SJSA1 (cell line): ENCODE measurements at regions not wholly inside any gene's neighbourhood (a gene's known extent, or its start where the extent isn't known, plus 50 kb on each side); places are given as distances from the start of the nearest gene placed in this dataset.
A peak's percentile ranks its signal among the peaks of the same experiment; 100 is the strongest.

Experiments
- DNase-seq, 2 experiments: peaks; one replicate each; pipeline ENCODE4 v3.0.0-alpha.2; 2015 to 2020; ENCODE audit warnings: low spot score in 2 of 2, low read depth in 1 of 2
- H3K27ac ChIP-seq: fragments of 250-450 bp; sonication (Bioruptor Pico); 2 replicates; pipeline ENCODE4 v1.5.1; 2020; ENCODE audit warnings: mild to moderate bottlenecking, moderate library complexity
- H3K27me3 ChIP-seq: fragments of 250-450 bp; sonication (Bioruptor Pico); replicated peaks from 2 replicates; pipeline ENCODE4 v1.5.1; 2020; ENCODE audit warnings: mild to moderate bottlenecking, moderate library complexity
- H3K36me3 ChIP-seq: fragments of 250-450 bp; sonication (Bioruptor Pico); 2 replicates; pipeline ENCODE4 v1.5.1; 2020; ENCODE audit warnings: mild to moderate bottlenecking
- H3K4me1 ChIP-seq: fragments of 250-450 bp; sonication (Bioruptor Pico); replicated peaks from 2 replicates; pipeline ENCODE4 v1.6.1; 2021; ENCODE audit warnings: mild to moderate bottlenecking
- H3K4me3 ChIP-seq: fragments of 250-450 bp; sonication (Bioruptor Pico); 2 replicates; pipeline ENCODE4 v1.5.1; 2020; ENCODE audit warnings: mild to moderate bottlenecking
- H3K9me3 ChIP-seq: fragments of 250-450 bp; sonication (Bioruptor Pico); replicated peaks from 2 replicates; pipeline ENCODE4 v1.5.1; 2020; ENCODE audit warnings: mild to moderate bottlenecking

GRCh38 chr6:134607411-134607810 lies 289.5 kb upstream of the SGK1 start:
- H3K4me3 ChIP-seq: no peak overlapping the region
- H3K9me3 ChIP-seq: no peaks in the 10 kb centered on the region
- no peak for DNase-seq
- no peaks in the 10 kb centered on the region for H3K4me1 ChIP-seq
- no peaks in the 10 kb centered on the region for H3K27me3 ChIP-seq
- no peak overlapping the region for H3K27ac ChIP-seq
- no peaks in the 10 kb centered on the region for H3K36me3 ChIP-seq

DNA sequence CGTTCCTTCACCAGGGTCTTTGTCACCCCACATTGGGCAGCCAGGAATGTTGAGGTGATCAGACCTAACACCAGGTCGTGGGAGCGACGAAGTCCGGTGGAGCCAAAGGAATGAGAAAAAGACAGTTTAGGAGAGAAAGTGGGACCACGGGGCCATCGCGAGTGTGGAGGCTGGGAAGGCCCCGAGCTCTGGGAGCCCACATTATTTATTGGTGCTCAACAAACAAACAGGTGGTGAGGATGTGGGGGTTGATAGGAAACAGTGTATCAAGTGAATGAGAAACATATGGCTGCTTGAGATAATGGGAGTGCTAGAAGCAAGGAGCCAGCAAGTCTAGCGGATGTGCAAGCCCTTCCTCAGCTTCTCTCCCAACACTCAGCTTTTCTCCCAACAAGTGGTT lies 287.1 kb upstream of the SGK1 start:
- Histone ChIP-seq H3K36me3 (no peaks in the 10 kb centered on the region), H3K27ac (no peak overlapping the region), H3K4me1 (no peaks in the 10 kb centered on the region), H3K4me3 (no peak overlapping the region), H3K9me3 (no peaks in the 10 kb centered on the region; the same call in 1 of the 2 replicates), H3K27me3 (no peaks in the 10 kb centered on the region)
- DNase-seq: no peak

GRCh38 chr6:134604014-134604676 lies 286.2 kb upstream of the SGK1 start:
- Histone ChIP-seq H3K27ac (no peak overlapping the region), H3K27me3 (no peaks in the 10 kb centered on the region), H3K36me3 (no peaks in the 10 kb centered on the region), H3K4me1 (no peaks in the 10 kb centered on the region), H3K4me3 (no peak overlapping the region), H3K9me3 (no peaks in the 10 kb centered on the region; the same call in 1 of the 2 replicates)
- DNase-seq: no peak

DNA sequence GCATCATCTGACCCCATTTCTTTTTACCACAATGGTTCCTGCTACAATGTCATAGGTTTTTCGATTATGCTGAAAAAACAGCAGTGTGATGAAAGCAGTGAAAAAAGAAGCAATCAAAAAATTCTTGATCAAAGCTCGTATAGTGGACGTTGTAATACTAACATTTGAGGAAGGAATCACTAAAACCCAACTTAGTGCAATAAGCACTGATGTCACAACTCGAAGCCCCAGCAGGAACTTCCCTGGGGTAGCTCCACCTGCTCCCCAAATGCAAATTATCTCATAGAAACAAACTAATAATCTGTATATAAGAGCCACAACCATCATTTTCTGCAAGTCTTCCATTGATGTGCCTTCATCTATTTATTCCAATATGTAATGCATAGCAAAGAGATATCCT lies 285.6 kb upstream of the SGK1 start:
- no peaks in the 10 kb centered on the region for H3K27me3 ChIP-seq
- no peaks in the 10 kb centered on the region; the same call in 1 of the 2 replicates for H3K9me3 ChIP-seq
- H3K36me3 ChIP-seq: no peaks in the 10 kb centered on the region
- no peak overlapping the region for H3K27ac ChIP-seq
- H3K4me1 ChIP-seq: no peaks in the 10 kb centered on the region
- H3K4me3 ChIP-seq: no peak overlapping the region
- DNase-seq: no peak

- H3K4me1 ChIP-seq: no peaks in the 10 kb centered on the region
- no peak overlapping the region for H3K27ac ChIP-seq
- H3K36me3 ChIP-seq: no peaks in the 10 kb centered on the region
- DNase-seq: no peak
- H3K4me3 ChIP-seq: no peak overlapping the region
- H3K27me3 ChIP-seq: no peaks in the 10 kb centered on the region
- no peaks in the 10 kb centered on the region; the same call in 1 of the 2 replicates for H3K9me3 ChIP-seq
Measured at GRCh38 chr6:134602123-134602522, 284.2 kb upstream of the SGK1 start.

DNA sequence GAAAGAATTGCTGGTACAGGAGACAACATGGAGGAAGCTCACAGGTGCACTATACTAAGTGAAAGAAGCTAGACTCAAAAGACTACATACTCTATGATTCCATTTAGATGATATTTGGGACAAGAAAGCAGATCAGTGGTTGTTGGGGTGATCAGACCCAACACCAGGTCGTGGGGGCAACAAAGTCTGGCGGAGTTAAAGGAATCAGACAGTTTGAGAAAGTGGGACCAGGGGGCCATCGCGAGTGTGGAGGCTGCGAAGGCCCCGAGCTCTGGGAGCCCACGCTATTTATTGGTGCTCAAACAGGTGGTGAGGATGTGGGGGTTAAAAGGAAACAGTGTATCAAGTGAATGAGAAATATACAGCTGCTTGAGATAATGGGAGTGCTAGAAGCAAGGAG lies 282.8 kb upstream of the SGK1 start:
- no peaks in the 10 kb centered on the region; the same call in 1 of the 2 replicates for H3K9me3 ChIP-seq
- DNase-seq: no peak
- H3K4me1 ChIP-seq: no peaks in the 10 kb centered on the region
- H3K4me3 ChIP-seq: no peak overlapping the region
- no peak overlapping the region for H3K27ac ChIP-seq
- no peaks in the 10 kb centered on the region for H3K36me3 ChIP-seq
- H3K27me3 ChIP-seq: no peaks in the 10 kb centered on the region

- no peaks in the 10 kb centered on the region for H3K36me3 ChIP-seq
- no peak overlapping the region for H3K4me3 ChIP-seq
- H3K4me1 ChIP-seq: no peaks in the 10 kb centered on the region
- no peaks in the 10 kb centered on the region for H3K27me3 ChIP-seq
- DNase-seq: no peak
- H3K27ac ChIP-seq: no peak overlapping the region
- H3K9me3 ChIP-seq: no peaks in the 10 kb centered on the region; the same call in 1 of the 2 replicates
Measured at GRCh38 chr6:134599079-134599478, 281.2 kb upstream of the SGK1 start.

GRCh38 chr6:134596191-134596590 lies 278.3 kb upstream of the SGK1 start:
- Histone ChIP-seq H3K4me1 (no peaks in the 10 kb centered on the region), H3K4me3 (no peak overlapping the region), H3K27me3 (no peaks in the 10 kb centered on the region), H3K36me3 (no peaks in the 10 kb centered on the region), H3K9me3 (no peaks in the 10 kb centered on the region; the same call in 1 of the 2 replicates), H3K27ac (no peak overlapping the region)
- DNase-seq: no peak

DNA sequence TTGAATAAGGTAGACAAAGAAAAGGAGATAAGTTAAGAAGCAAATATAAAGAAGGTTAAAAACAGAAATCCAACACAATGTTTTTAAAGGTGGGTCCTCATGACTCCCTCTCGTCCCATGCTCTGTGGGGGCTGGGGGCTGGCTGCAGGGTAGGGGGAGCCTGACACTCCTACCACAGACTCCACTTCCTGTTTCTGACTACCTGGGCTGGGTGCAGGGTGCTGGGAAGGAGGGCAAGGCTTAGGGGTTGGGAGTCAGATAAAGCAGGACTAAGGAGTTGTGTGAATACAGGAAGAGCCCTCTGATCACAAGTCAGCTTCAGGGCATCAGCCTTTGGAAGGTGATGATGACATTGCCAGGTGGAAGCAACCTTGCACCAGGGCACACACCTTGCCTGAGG lies 277.0 kb upstream of the SGK1 start:
- no peak for DNase-seq
- H3K4me1 ChIP-seq: no peaks in the 10 kb centered on the region
- no peak overlapping the region for H3K4me3 ChIP-seq
- H3K27me3 ChIP-seq: no peaks in the 10 kb centered on the region
- no peak overlapping the region for H3K27ac ChIP-seq
- no peaks in the 10 kb centered on the region for H3K36me3 ChIP-seq
- H3K9me3 ChIP-seq: no peaks in the 10 kb centered on the region

DNA sequence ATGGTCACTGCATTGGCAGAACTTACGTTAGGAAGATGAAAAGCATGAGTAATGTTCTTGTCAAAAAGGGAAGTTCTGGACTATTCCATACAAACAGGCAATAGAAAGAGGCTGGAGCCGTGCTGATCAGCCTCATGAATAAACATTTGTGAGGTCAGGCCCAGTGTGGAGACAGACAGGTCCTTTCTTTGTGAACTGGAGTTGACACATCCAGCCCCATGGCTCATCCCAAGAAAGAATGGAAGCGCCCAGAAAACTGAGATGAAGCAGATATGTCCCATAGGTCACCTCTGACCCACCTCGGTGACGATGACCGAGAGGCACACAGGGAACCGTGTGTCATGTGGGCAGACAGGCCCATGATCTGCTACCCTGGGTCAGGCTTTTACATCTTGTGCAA lies 276.0 kb upstream of the SGK1 start:
- no peak overlapping the region for H3K27ac ChIP-seq
- DNase-seq: no peak
- H3K27me3 ChIP-seq: no peaks in the 10 kb centered on the region
- no peaks in the 10 kb centered on the region for H3K4me1 ChIP-seq
- H3K4me3 ChIP-seq: no peak overlapping the region
- no peaks in the 10 kb centered on the region for H3K36me3 ChIP-seq
- H3K9me3 ChIP-seq: no peaks in the 10 kb centered on the region

- Histone ChIP-seq H3K9me3 (no peaks in the 10 kb centered on the region), H3K4me3 (no peak overlapping the region), H3K27ac (no peak overlapping the region), H3K36me3 (no peaks in the 10 kb centered on the region), H3K4me1 (no peaks in the 10 kb centered on the region), H3K27me3 (no peaks in the 10 kb centered on the region)
- no peak for DNase-seq
Measured at GRCh38 chr6:134593442-134593841, 275.5 kb upstream of the SGK1 start.

GRCh38 chr6:134593024-134593423 lies 275.1 kb upstream of the SGK1 start:
- DNase-seq: no peak
- no peaks in the 10 kb centered on the region for H3K9me3 ChIP-seq

GRCh38 chr6:134590449-134590848 lies 272.5 kb upstream of the SGK1 start:
- DNase-seq: no peak
- H3K4me1 ChIP-seq: no peaks in the 10 kb centered on the region
- no peak overlapping the region for H3K4me3 ChIP-seq
- H3K27me3 ChIP-seq: no peaks in the 10 kb centered on the region
- no peaks in the 10 kb centered on the region for H3K36me3 ChIP-seq
- H3K9me3 ChIP-seq: no peaks in the 10 kb centered on the region
- no peak overlapping the region for H3K27ac ChIP-seq

More at GRCh38 chr6:134593024-134593423, 275.1 kb upstream of the SGK1 start:
- no peaks in the 10 kb centered on the region for H3K36me3 ChIP-seq
- no peak overlapping the region for H3K27ac ChIP-seq
- no peaks in the 10 kb centered on the region for H3K4me1 ChIP-seq
- H3K4me3 ChIP-seq: no peak overlapping the region
- H3K27me3 ChIP-seq: no peaks in the 10 kb centered on the region

DNA sequence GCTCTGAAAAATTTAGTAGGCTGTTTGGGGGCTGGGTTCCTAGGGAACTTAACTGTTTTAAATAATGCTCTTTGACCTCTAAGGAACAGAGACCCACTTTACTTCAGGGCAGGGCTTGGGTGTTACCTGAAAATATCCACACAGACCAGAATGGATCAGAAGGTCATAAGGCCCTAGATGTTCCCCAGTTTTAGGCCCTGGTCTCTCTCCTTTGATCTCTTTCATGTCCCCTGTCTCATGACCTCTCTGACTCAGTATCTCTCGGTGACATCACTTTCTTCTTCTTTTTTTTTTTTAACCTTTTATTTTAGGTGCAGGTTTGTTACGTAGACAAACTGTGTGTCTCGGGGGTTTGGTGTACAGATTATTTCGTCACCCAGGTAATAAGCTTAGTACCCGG lies 272.1 kb upstream of the SGK1 start:
- H3K4me3 ChIP-seq: no peak overlapping the region
- no peaks in the 10 kb centered on the region for H3K4me1 ChIP-seq
- H3K27me3 ChIP-seq: no peaks in the 10 kb centered on the region
- no peaks in the 10 kb centered on the region for H3K36me3 ChIP-seq
- DNase-seq: no peak
- no peaks in the 10 kb centered on the region for H3K9me3 ChIP-seq
- H3K27ac ChIP-seq: no peak overlapping the region

DNA sequence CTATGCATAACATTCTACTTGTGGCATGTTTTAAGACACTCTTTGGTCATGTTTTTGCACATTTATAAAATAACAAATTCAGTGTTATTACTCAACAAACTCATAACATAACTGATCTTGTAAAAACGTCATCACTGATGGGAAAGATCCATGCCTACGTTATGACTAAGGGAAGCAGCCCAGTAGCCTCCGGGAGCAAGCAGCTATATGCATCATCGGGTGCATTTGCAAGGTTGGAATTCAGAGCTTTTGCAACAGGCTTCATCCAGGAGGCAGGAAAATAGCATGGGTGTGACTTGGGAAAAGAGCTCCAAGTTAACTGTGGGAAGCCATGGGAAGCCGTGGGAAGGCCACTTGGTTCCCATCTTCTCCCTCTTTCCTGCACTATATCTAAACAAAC lies 271.6 kb upstream of the SGK1 start:
- H3K27me3 ChIP-seq: no peaks in the 10 kb centered on the region
- no peaks in the 10 kb centered on the region for H3K4me1 ChIP-seq
- no peaks in the 10 kb centered on the region for H3K36me3 ChIP-seq
- H3K9me3 ChIP-seq: no peaks in the 10 kb centered on the region
- DNase-seq: peak in 1 of 2 experiments; percentile 16
- H3K27ac ChIP-seq: no peak overlapping the region
- no peak overlapping the region for H3K4me3 ChIP-seq
